H1 (cell line): ENCODE measurements at regions not wholly inside any gene's neighbourhood (a gene's known extent, or its start where the extent isn't known, plus 50 kb on each side); places are given as distances from the start of the nearest gene placed in this dataset.

ENCODE experiments used
- CTCF ChIP-seq, 3 experiments: IDR thresholded peaks; 1 replicate in 2 of 3; 2 replicates in 1 of 3; pipeline versions ENCODE4 v1.5.1 to v1.6.1; 2011; ENCODE audit warnings: low read length in 3 of 3, mild to moderate bottlenecking in 3 of 3, inconsistent platforms in 2 of 3, low read depth in 1 of 3, moderate library complexity in 1 of 3; ENCODE audit not compliant: insufficient read depth in 1 of 3; ENCODE audit errors: control extremely low read depth in 1 of 3
- EP300 ChIP-seq, 2 experiments: IDR thresholded peaks; 1 replicate in 1 of 2; 2 replicates in 1 of 2; pipeline ENCODE4 v1.6.1; 2011 to 2012; ENCODE audit warnings: low read depth in 2 of 2, low read length in 2 of 2, mild to moderate bottlenecking in 2 of 2, borderline replicate concordance in 1 of 2, inconsistent platforms in 1 of 2, moderate library complexity in 1 of 2
- JUND ChIP-seq: IDR thresholded peaks from 2 replicates; pipeline ENCODE4 v1.6.1; 2011; ENCODE audit warnings: mild to moderate bottlenecking, improper control_type of control experiment, low read length
- POLR2A ChIP-seq, 2 experiments: IDR thresholded peaks; 1 replicate in 1 of 2; 2 replicates in 1 of 2; pipeline ENCODE4 v1.6.1; 2011; ENCODE audit warnings: low read depth in 2 of 2, low read length in 2 of 2, mild to moderate bottlenecking in 2 of 2; ENCODE audit errors: control extremely low read depth in 1 of 2

- TF ChIP-seq CTCF (IDR thresholded peaks at IDR 0.05; ENCODE audit: control extremely low read depth in 1 of 3, insufficient read depth in 1 of 3, low read depth in 1 of 3, low read length in 3 of 3) = no peak
- TF ChIP-seq EP300 (IDR thresholded peaks at IDR 0.05; ENCODE audit: borderline replicate concordance in 1 of 2, low read depth in 2 of 2, low read length in 2 of 2) = no peak
- TF ChIP-seq JUND = no peak
- TF ChIP-seq POLR2A (IDR thresholded peaks at IDR 0.05; ENCODE audit: control extremely low read depth in 1 of 2, low read depth in 2 of 2, low read length in 2 of 2) = no peak
Observed at GRCh38 chr13:109595471-109595870, 190.9 kb downstream of the IRS2 start.
